Neural cell (in vitro differentiated cells): ENCODE measurements at regions not wholly inside any gene's neighbourhood (a gene's known extent, or its start where the extent isn't known, plus 50 kb on each side); places are given as distances from the start of the nearest gene placed in this dataset.

ENCODE experiments used
- H2AFZ ChIP-seq: fragments of 200-600, 300-800 bp; sonication (generic), shearing (Covaris generic); 2 replicates; pipeline ENCODE4 v1.6.0; 2014; ENCODE audit warnings: low read depth, mild to moderate bottlenecking, antibody characterized with exemption, low read length, moderate library complexity
- H3F3A ChIP-seq: fragments of 200-600 bp; shearing (Covaris generic); 2 replicates; pipeline ENCODE4 v1.6.1; 2016; ENCODE audit warnings: mild to moderate bottlenecking, moderate library complexity, mixed read lengths, antibody characterized with exemption, low read length; ENCODE audit not compliant: insufficient read depth, poor library complexity, severe bottlenecking
- H3K27ac ChIP-seq: fragments of 200-600, 300-800 bp; sonication (generic), shearing (Covaris generic); 2 replicates; pipeline ENCODE4 v1.5.1; 2014; ENCODE audit warnings: mild to moderate bottlenecking, low read length, moderate library complexity
- H3K27me3 ChIP-seq: fragments of 300-800, 200-600 bp; sonication (generic), shearing (Covaris generic); 2 replicates; pipeline ENCODE4 v1.6.0; 2014; ENCODE audit warnings: mild to moderate bottlenecking, low read depth, low read length, moderate library complexity; ENCODE audit not compliant: insufficient read depth
- H3K36me3 ChIP-seq: fragments of 300-800, 200-600 bp; sonication (generic), shearing (Covaris generic); 2 replicates; pipeline ENCODE4 v1.5.1; 2014; ENCODE audit warnings: mild to moderate bottlenecking, antibody characterized with exemption, low read length, moderate library complexity; ENCODE audit not compliant: insufficient read depth
- H3K4me2 ChIP-seq: fragments of 300-800, 200-600 bp; sonication (generic), shearing (Covaris generic); 2 replicates; pipeline ENCODE4 v1.6.0; 2014; ENCODE audit warnings: mild to moderate bottlenecking, low read length
- H3K4me3 ChIP-seq: fragments of 300-800, 200-600 bp; sonication (generic), shearing (Covaris generic); 2 replicates; pipeline ENCODE4 v1.5.1; 2014; ENCODE audit warnings: mild to moderate bottlenecking, low read length, moderate library complexity
- H3K79me2 ChIP-seq: fragments of 200-600 bp; shearing (Covaris generic); replicated peaks from 2 replicates; pipeline ENCODE4 v1.6.0; 2014; ENCODE audit warnings: mild to moderate bottlenecking, low read length, moderate library complexity; ENCODE audit not compliant: insufficient read depth
- H3K9ac ChIP-seq: fragments of 300-800, 200-600 bp; sonication (generic), shearing (Covaris generic); 2 replicates; pipeline ENCODE4 v1.6.1; 2016; ENCODE audit warnings: mild to moderate bottlenecking, low read length, mixed read lengths
- H3K9me2 ChIP-seq: fragments of 200-600 bp; shearing (Covaris generic); 2 replicates; pipeline ENCODE4 v1.6.1; 2016; ENCODE audit warnings: mild to moderate bottlenecking, low read length, mixed read lengths; ENCODE audit not compliant: insufficient read depth
- H3K9me3 ChIP-seq: fragments of 200-600, 300-800 bp; sonication (generic), shearing (Covaris generic); 2 replicates; pipeline ENCODE4 v1.6.1; 2016; ENCODE audit warnings: mild to moderate bottlenecking, mixed run types, low read length, moderate library complexity, mixed read lengths
- H4K20me1 ChIP-seq: fragments of 200-600 bp; shearing (Covaris generic); 2 replicates; pipeline ENCODE4 v1.6.1; 2016; ENCODE audit warnings: mild to moderate bottlenecking, mixed run types; ENCODE audit not compliant: insufficient read depth
- CTCF ChIP-seq: fragments of 450-650 bp; IDR thresholded peaks from 2 replicates; pipeline ENCODE4 v1.5.1; 2014; ENCODE audit warnings: antibody characterized with exemption, mild to moderate bottlenecking, moderate library complexity; ENCODE audit not compliant: poor library complexity, severe bottlenecking
- EP300 ChIP-seq: fragments of 450-650 bp; conservative IDR thresholded peaks from 2 replicates; pipeline ENCODE4 v1.6.1; 2014; ENCODE audit warnings: antibody characterized with exemption, mild to moderate bottlenecking, moderate library complexity; ENCODE audit not compliant: poor library complexity, severe bottlenecking
- EZH2 ChIP-seq: fragments of 200-600, 300-800 bp; shearing (Covaris generic), sonication (generic); IDR thresholded peaks from 2 replicates; pipeline ENCODE4 v1.6.1; 2014; ENCODE audit warnings: antibody characterized with exemption, low read length, borderline replicate concordance, mild to moderate bottlenecking; ENCODE audit not compliant: insufficient read depth, poor library complexity, severe bottlenecking
- POLR2AphosphoS5 ChIP-seq: IDR thresholded peaks from 2 replicates; pipeline ENCODE4 v1.6.1; 2012
- RAD21 ChIP-seq: fragments of 450-650 bp; conservative IDR thresholded peaks from 2 replicates; pipeline ENCODE4 v1.6.1; 2014; ENCODE audit warnings: antibody characterized with exemption, mild to moderate bottlenecking, moderate library complexity
- REST ChIP-seq: IDR thresholded peaks from 2 replicates; pipeline ENCODE4 v1.6.1; 2012; ENCODE audit warnings: borderline replicate concordance
- SMC3 ChIP-seq: fragments of 450-650 bp; conservative IDR thresholded peaks from 2 replicates; pipeline ENCODE4 v1.6.1; 2014; ENCODE audit warnings: antibody characterized with exemption, mild to moderate bottlenecking, moderate library complexity; ENCODE audit not compliant: poor library complexity
- TAF1 ChIP-seq: IDR thresholded peaks from 2 replicates; pipeline ENCODE4 v1.6.1; 2012; ENCODE audit warnings: low read depth

- TF ChIP-seq EZH2: no peak
- no peak for TF ChIP-seq TAF1
- TF ChIP-seq CTCF: no peak
- no peak for TF ChIP-seq RAD21
- Histone ChIP-seq H3K4me2 (no peak overlapping the region), H3K4me3 (no peak overlapping the region), H3K79me2 (no peaks in the 10 kb centered on the region), H3K9me3 (no peaks in the 10 kb centered on the region), H4K20me1 (no peaks in the 10 kb centered on the region), H3K9me2 (no peaks in the 10 kb centered on the region), H3K9ac (no peak overlapping the region), H3K27me3 (no peaks in the 10 kb centered on the region), H2AFZ (no peak overlapping the region), H3K36me3 (no peaks in the 10 kb centered on the region), H3F3A (no peaks in the 10 kb centered on the region), H3K27ac (no peak overlapping the region)
These were observed 385.9 kb upstream of the TLE4 start for GRCh38 chr9:79185866-79186265.

GRCh38 chr9:79189511-79189924 is 382.2 kb upstream of the TLE4 start:
- TF ChIP-seq POLR2AphosphoS5 (no peak), EP300 (no peak)
- no peaks in the 10 kb centered on the region for H4K20me1 ChIP-seq
- H3F3A ChIP-seq: no peaks in the 10 kb centered on the region
- H3K27me3 ChIP-seq: no peaks in the 10 kb centered on the region
- H2AFZ ChIP-seq: no peak overlapping the region
- no peak overlapping the region for H3K9ac ChIP-seq
- no peaks in the 10 kb centered on the region for H3K36me3 ChIP-seq
- no peaks in the 10 kb centered on the region for H3K9me2 ChIP-seq
- H3K9me3 ChIP-seq: no peaks in the 10 kb centered on the region
- H3K27ac ChIP-seq: no peak overlapping the region
- no peaks in the 10 kb centered on the region for H3K79me2 ChIP-seq
- no peak overlapping the region for H3K4me3 ChIP-seq
- no peak overlapping the region for H3K4me2 ChIP-seq

- TF ChIP-seq EP300 (no peak), SMC3 (no peak), REST (no peak)
These were observed 378.8 kb upstream of the TLE4 start for GRCh38 chr9:79193001-79193400.

More at GRCh38 chr9:79193001-79193400, 378.8 kb upstream of the TLE4 start:
- no peaks in the 10 kb centered on the region for H3K9me3 ChIP-seq
- no peak overlapping the region for H2AFZ ChIP-seq
- H3K4me2 ChIP-seq: no peak overlapping the region
- H3K27me3 ChIP-seq: no peaks in the 10 kb centered on the region
- H3K9ac ChIP-seq: no peak overlapping the region
- H3K79me2 ChIP-seq: no peaks in the 10 kb centered on the region
- H3F3A ChIP-seq: no peaks in the 10 kb centered on the region
- H4K20me1 ChIP-seq: no peaks in the 10 kb centered on the region
- H3K4me3 ChIP-seq: no peak overlapping the region
- H3K36me3 ChIP-seq: no peaks in the 10 kb centered on the region
- H3K9me2 ChIP-seq: no peaks in the 10 kb centered on the region
- no peak overlapping the region for H3K27ac ChIP-seq
